ENCODE measurements at regions not wholly inside any gene's neighbourhood (a gene's known extent, or its start where the extent isn't known, plus 50 kb on each side); places are given as distances from the start of the nearest gene placed in this dataset.

- no peak for TF ChIP-seq POLR2AphosphoS5 (IDR thresholded peaks at IDR 0.05)
- TF ChIP-seq, protein P1, sequence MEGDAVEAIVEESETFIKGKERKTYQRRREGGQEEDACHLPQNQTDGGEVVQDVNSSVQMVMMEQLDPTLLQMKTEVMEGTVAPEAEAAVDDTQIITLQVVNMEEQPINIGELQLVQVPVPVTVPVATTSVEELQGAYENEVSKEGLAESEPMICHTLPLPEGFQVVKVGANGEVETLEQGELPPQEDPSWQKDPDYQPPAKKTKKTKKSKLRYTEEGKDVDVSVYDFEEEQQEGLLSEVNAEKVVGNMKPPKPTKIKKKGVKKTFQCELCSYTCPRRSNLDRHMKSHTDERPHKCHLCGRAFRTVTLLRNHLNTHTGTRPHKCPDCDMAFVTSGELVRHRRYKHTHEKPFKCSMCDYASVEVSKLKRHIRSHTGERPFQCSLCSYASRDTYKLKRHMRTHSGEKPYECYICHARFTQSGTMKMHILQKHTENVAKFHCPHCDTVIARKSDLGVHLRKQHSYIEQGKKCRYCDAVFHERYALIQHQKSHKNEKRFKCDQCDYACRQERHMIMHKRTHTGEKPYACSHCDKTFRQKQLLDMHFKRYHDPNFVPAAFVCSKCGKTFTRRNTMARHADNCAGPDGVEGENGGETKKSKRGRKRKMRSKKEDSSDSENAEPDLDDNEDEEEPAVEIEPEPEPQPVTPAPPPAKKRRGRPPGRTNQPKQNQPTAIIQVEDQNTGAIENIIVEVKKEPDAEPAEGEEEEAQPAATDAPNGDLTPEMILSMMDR (IDR thresholded peaks at IDR 0.05), result no peak
- TF ChIP-seq EP300 (IDR thresholded peaks at IDR 0.05), result no peak
Observed at GRCh38 chr13:37448153-37448552, 150.4 kb downstream of the POSTN start.
